ENCODE measurements at regions not wholly inside any gene's neighbourhood (a gene's known extent, or its start where the extent isn't known, plus 50 kb on each side); places are given as distances from the start of the nearest gene placed in this dataset.

DNA sequence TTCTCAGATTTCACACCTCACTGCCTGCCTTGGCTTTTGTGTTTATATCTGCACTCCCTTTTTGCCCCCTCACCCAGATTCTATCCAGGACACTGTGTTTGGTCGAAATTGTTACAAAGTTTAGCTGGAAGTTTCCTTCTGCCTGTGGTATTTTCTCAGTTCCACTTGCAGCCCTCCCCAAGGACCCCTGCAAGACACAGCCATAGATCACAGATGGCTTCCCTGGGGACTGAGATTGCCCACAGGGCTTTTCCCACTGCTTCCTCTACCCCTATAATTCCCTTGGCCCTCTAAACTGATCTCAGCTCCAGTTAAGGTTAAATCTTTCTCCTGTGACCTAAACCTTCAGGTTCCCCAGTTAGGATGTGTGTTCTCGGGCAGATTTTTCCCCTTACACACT lies 146.1 kb upstream of the C11orf87 start:
- Histone ChIP-seq H2BK20ac (ENCODE audit: low read length) (no peak overlapping the region), H3K18ac (ENCODE audit: extremely low read depth, low read length) (no peak overlapping the region), H2AFZ (ENCODE audit: low read length) (peak overlapping the region; percentile 93), H4K91ac (replicated peaks; ENCODE audit: insufficient read length, low read length) (no peak overlapping the region), H3K23me2 (ENCODE audit: low read depth, low read length) (no peaks in the 10 kb centered on the region), H3K27ac (ENCODE audit: low read depth, low read length) (no peak overlapping the region), H3K36me3 (ENCODE audit: control insufficient read depth in 2 of 4, insufficient read depth in 4 of 4, low read length in 3 of 4) (no peaks in the 10 kb centered on the region), H3K23ac (ENCODE audit: insufficient read length) (no peak overlapping the region), H2BK120ac (replicated peaks; ENCODE audit: low read depth, low read length) (no peak overlapping the region), H2BK15ac (ENCODE audit: low read length) (no peak overlapping the region), H3K56ac (replicated peaks; ENCODE audit: insufficient read length, low read depth, low read length) (no peak overlapping the region), H3K9ac (replicated peaks in 1 of 4; ENCODE audit: extremely low read depth in 1 of 4, low read depth in 3 of 4, low read length in 3 of 4) (no peak overlapping the region), H2BK12ac (ENCODE audit: low read depth, low read length) (no peak overlapping the region), H3K4ac (replicated peaks; ENCODE audit: insufficient read length, low read depth, low read length) (no peak overlapping the region), H3K9me3 (ENCODE audit: insufficient read depth in 2 of 2, low read depth in 1 of 2, low read length in 1 of 2) (no peaks in the 10 kb centered on the region), H3K79me2 (ENCODE audit: control insufficient read depth in 1 of 2, insufficient read depth in 2 of 2, low read length in 2 of 2) (no peaks in the 10 kb centered on the region), H3K4me2 (ENCODE audit: insufficient read depth in 1 of 2, low read depth in 2 of 2, low read length in 2 of 2) (no peak overlapping the region), H3K4me1 (replicated peaks in 1 of 4; ENCODE audit: control insufficient read depth in 3 of 4, insufficient read depth in 4 of 4, low read length in 3 of 4) (no peaks in the 10 kb centered on the region; a peak in 1 of 7 replicates), H3K14ac (ENCODE audit: insufficient read length) (no peak overlapping the region), H4K5ac (ENCODE audit: insufficient read length, low read depth, low read length) (no peak overlapping the region), H3K79me1 (ENCODE audit: low read depth, low read length) (no peaks in the 10 kb centered on the region), H2BK5ac (ENCODE audit: low read depth, low read length) (no peak overlapping the region), H4K20me1 (replicated peaks in 1 of 2; ENCODE audit: control insufficient read depth in 1 of 2, insufficient read depth in 2 of 2, low read length in 2 of 2) (no peaks in the 10 kb centered on the region), H3K4me3 (ENCODE audit: extremely low read depth in 1 of 4, insufficient read depth in 2 of 4, low read depth in 3 of 4, low read length in 4 of 4) (no peak overlapping the region), H2AK5ac (ENCODE audit: low read depth, low read length) (no peak overlapping the region), H3K27me3 (replicated peaks in 1 of 4; ENCODE audit: control insufficient read depth in 3 of 4, extremely low read depth in 1 of 4, insufficient read depth in 3 of 4, low read length in 3 of 4) (no peaks in the 10 kb centered on the region), H4K8ac (ENCODE audit: extremely low read depth, insufficient read depth, low read length) (no peak overlapping the region)
- TF ChIP-seq RBBP5 (IDR thresholded peaks at IDR 0.05; ENCODE audit: borderline replicate concordance, low read depth, low read length), result no peak
- TF ChIP-seq KDM1A (IDR thresholded peaks at IDR 0.05; ENCODE audit: borderline replicate concordance, low read length), result no peak
- TF ChIP-seq KDM5A (IDR thresholded peaks at IDR 0.05; ENCODE audit: low read length), result no peak
- no peak for TF ChIP-seq CTCF (IDR thresholded peaks at IDR 0.05; ENCODE audit: control extremely low read depth in 1 of 3, insufficient read depth in 1 of 3, low read depth in 1 of 3, low read length in 3 of 3)
- no peak for TF ChIP-seq SIRT6 (IDR thresholded peaks at IDR 0.05; ENCODE audit: low read length)
- TF ChIP-seq EP300 (IDR thresholded peaks at IDR 0.05; ENCODE audit: borderline replicate concordance in 1 of 2, low read depth in 2 of 2, low read length in 2 of 2), result no peak
- no peak for TF ChIP-seq PHF8 (conservative IDR thresholded peaks at IDR 0.05; ENCODE audit: low read depth, low read length)
- TF ChIP-seq RFX5 (IDR thresholded peaks at IDR 0.05; ENCODE audit: borderline replicate concordance, low read depth, low read length), result no peak
- no peak for TF ChIP-seq ZNF274 (IDR thresholded peaks at IDR 0.05; ENCODE audit: borderline replicate concordance, extremely low read depth, low read length)
- TF ChIP-seq SAP30 (IDR thresholded peaks at IDR 0.05; ENCODE audit: insufficient read depth, insufficient replicate concordance, low read length), result no peak
- no peak for TF ChIP-seq CEBPB (IDR thresholded peaks at IDR 0.05; ENCODE audit: low read depth, low read length)
- no peak for FAIRE-seq
- POLR2A ChIA-PET (ENCODE audit: partially characterized antibody), result no interaction called here
- CTCF ChIA-PET (ENCODE audit: partially characterized antibody), result interaction anchor here (1.2 kb wide), 1 partner anchor 151 kb away, joined by 4 read pairs; no protein-coding TSS in a partner anchor
- DNase-seq (ENCODE audit: low read depth in 1 of 2, low spot score in 2 of 2), result no peak
- WGBS, 2 experiments (ENCODE audit: extremely low coverage in 1 of 2, insufficient coverage in 1 of 2, insufficient read length in 1 of 2, insufficient replicate concordance in 2 of 2, low coverage in 1 of 2, low lambda C conversion rate in 2 of 2, missing lambda C conversion rate in 1 of 2), result 85% methylated on average over 2 of the region's 2 CpGs; no CpG with 5 or more reads in 1 of the 2 experiments
